Activated naive CD4-positive, alpha-beta T cell treated with anti-CD3 and anti-CD28 coated beads, Interleukin-2, amount 50 U/mL, for 24 hours (primary cell): ENCODE measurements at regions not wholly inside any gene's neighbourhood (a gene's known extent, or its start where the extent isn't known, plus 50 kb on each side); places are given as distances from the start of the nearest gene placed in this dataset.

Source experiments
- H3K27ac Mint-ChIP-seq: one replicate; pipeline ENCODE4 v1.8.0; 2021; ENCODE audit warnings: mild to moderate bottlenecking, mixed read lengths
- H3K27me3 Mint-ChIP-seq: one replicate; pipeline ENCODE4 v1.8.0; 2021; ENCODE audit warnings: mixed read lengths
- H3K36me3 Mint-ChIP-seq: one replicate; pipeline ENCODE4 v1.8.0; 2021; ENCODE audit warnings: mixed read lengths
- H3K4me1 Mint-ChIP-seq: one replicate; pipeline ENCODE4 v1.8.0; 2021; ENCODE audit warnings: mixed read lengths
- H3K4me3 Mint-ChIP-seq: one replicate; pipeline ENCODE4 v1.8.0; 2021; ENCODE audit warnings: mild to moderate bottlenecking, mixed read lengths
- H3K9me3 Mint-ChIP-seq: one replicate; pipeline ENCODE4 v1.8.0; 2021; ENCODE audit warnings: mixed read lengths

DNA sequence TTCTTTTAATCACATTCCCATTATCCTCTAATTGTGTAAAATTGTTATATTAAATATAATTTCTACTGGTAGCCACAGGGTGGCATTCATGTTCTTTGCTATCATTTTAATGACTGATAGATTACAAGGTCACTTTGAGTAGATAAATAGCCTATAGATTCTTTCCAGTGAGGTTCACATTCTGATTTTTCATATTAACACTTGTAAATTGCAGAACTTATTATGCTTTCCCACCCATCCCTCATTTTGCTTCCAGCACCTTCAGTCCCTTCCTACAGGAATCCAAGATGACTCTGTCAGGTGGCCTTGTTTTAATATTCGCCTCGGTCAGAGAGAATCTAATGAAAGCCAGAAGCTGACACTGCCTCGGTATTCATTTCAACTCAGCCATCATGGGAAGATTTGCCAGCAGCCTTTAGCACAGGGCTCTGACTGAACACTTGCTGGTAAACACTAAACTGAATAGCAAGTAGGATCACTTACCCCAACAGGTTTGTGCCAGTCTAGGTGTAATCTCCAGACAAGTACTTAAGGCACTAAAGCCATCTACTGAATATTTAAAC, 101.2 kb upstream of the FSHR start:
- Mint-ChIP-seq H3K9me3 (no peaks in the 10 kb centered on the region), H3K27ac (no peak overlapping the region), H3K4me3 (no peak overlapping the region), H3K4me1 (no peaks in the 10 kb centered on the region), H3K36me3 (no peaks in the 10 kb centered on the region), H3K27me3 (no peaks in the 10 kb centered on the region)

DNA sequence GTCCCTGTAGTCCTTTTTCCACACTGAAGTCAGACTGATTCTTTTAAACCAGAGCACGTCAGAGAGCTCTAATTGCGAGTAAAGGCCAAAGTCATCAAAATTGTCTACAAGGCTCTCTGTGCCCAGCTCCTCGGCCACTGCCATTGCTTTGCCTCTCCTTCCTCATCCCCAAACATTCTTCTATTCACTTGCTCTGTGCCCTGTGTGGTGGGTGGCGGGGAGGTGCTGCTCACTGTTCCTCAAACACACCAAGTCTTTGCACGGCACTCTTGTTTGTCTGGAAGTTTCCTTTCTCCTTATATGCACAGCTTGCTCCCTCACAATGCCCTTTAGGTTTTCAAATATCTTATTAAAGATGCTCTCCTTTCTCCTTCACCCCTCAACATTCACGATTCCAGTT, 100.1 kb upstream of the FSHR start:
- Mint-ChIP-seq H3K9me3 (no peaks in the 10 kb centered on the region), H3K27me3 (no peaks in the 10 kb centered on the region), H3K36me3 (no peaks in the 10 kb centered on the region), H3K4me1 (no peaks in the 10 kb centered on the region), H3K27ac (no peak overlapping the region), H3K4me3 (no peak overlapping the region)

DNA sequence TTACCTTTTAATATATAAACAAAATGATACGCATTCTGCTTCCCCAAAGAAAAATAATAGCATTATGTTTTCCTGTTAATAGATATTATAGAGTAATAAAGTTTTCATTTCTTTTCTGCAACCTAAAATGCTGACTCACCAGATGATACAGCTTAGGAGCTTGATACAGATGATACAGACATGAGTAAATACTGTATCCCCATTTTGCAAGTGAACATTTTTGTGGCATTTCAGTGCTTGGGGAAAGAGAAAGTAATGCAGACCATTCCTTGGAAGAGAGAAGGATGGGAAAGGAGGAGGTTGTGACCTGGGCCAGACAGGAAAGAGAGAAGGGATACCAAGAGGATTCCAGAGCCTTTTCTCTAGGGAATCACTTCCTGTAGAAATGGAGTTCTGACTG, 97.5 kb upstream of the FSHR start:
- Mint-ChIP-seq H3K4me3 (no peak overlapping the region), H3K36me3 (no peaks in the 10 kb centered on the region), H3K27ac (no peak overlapping the region), H3K9me3 (no peaks in the 10 kb centered on the region), H3K27me3 (no peaks in the 10 kb centered on the region), H3K4me1 (no peaks in the 10 kb centered on the region)

DNA sequence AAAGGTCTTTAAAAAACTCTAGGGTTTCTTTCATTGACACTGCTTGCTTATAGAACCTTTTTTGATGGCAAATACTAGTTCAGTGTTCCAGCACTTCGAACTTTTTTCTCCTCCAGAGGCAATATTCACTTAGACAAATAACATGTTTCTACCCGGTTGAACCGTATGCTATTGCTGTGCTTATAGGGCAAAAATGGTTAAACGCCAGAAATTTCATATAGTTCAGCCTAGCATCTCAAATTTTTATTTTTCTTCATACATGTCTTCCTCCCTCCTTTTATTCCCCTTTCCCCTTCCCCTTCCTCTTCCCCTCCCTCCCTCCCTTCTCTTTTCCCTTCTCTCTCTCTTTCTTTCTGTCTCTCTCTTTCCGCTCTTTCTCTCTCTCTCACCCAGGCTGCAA, 96.9 kb upstream of the FSHR start:
- Mint-ChIP-seq H3K4me3 (no peak overlapping the region), H3K27ac (no peak overlapping the region), H3K9me3 (no peaks in the 10 kb centered on the region), H3K27me3 (no peaks in the 10 kb centered on the region), H3K4me1 (no peaks in the 10 kb centered on the region), H3K36me3 (no peaks in the 10 kb centered on the region)

DNA sequence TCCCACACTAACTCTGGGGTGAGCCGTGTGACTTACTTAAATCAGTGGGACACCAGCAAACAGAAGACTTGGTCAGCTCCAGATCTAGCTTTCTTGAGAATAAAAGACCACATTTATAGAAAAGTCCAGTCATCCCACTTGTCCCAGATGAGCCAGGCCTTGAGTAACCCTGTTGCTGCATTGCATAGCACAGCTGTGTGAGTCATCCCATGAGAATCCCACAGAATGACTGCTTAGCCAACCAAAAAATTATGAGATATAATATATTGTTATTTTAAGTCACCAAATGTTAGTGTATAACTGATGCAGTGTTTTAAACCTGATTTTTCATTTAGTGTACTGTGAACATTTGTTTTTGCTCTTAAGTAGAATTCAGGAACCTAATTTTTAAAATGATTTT, 94.2 kb upstream of the FSHR start:
- Mint-ChIP-seq H3K36me3 (no peaks in the 10 kb centered on the region), H3K4me1 (no peaks in the 10 kb centered on the region), H3K9me3 (no peaks in the 10 kb centered on the region), H3K27me3 (no peaks in the 10 kb centered on the region), H3K4me3 (no peak overlapping the region), H3K27ac (no peak overlapping the region)

DNA sequence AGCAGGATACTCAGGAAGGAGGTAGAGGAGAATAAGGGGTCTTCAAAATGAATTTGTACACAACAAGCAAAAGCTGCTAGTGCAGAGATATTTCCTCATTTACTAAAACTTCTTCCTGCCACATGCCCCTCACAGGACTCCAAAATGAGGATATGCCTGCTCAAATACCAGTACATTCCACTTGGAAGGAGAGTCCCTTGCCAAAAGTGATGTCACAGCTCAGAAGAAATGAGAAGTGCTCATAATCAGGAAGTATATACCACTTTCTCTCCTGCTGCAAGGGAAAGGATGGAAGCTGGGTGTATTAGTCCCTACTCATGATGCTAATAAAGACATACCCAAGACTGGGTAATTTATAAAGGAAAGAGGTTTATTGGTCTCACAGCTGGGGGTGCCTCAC, 87.7 kb upstream of the FSHR start:
- Mint-ChIP-seq H3K4me3 (no peak overlapping the region), H3K4me1 (no peaks in the 10 kb centered on the region), H3K27ac (no peak overlapping the region), H3K9me3 (peaks cover 11% of the 10 kb centered on the region), H3K27me3 (no peaks in the 10 kb centered on the region), H3K36me3 (no peaks in the 10 kb centered on the region)

DNA sequence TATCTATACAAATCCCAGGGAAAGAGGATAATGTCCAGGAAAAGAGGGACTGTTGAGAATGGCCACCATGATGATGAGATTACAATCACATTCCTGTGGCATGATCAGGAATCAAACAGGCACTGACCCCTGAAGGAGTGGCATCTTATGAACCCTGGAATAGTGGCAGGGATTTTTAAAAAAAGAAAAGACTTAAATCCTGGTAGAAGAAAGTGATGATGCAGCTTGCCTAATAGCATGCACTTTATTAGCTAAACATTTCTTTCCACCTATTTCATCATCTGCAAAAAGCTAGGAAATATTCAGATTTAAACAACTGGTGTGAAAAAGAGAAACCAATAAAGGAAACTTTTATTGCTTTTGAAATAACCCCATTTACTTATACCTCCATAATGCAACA, 87.2 kb upstream of the FSHR start:
- Mint-ChIP-seq H3K27me3 (no peaks in the 10 kb centered on the region), H3K4me3 (no peak overlapping the region), H3K36me3 (no peaks in the 10 kb centered on the region), H3K27ac (no peak overlapping the region), H3K4me1 (no peaks in the 10 kb centered on the region), H3K9me3 (peaks cover 11% of the 10 kb centered on the region)

DNA sequence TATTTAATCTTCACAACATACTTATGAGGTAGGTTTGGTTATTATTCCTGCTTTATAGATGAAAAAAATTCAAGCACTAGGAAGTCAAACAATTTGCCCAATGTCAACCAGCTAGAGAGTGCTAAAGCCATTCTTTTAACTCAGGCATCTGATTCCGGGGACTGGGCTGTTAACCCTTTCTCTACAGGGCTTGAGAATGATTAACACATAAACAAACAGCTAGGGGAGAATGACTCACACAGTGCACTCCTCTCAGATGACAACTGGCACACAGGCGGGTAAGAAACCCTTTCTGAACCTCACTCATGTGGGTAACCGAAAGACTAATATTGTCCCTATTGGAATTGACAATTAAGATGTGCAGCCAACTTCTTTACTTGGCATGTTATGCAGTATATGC, 86.3 kb upstream of the FSHR start:
- no peak overlapping the region for H3K4me3 Mint-ChIP-seq
- peaks cover 11% of the 10 kb centered on the region for H3K9me3 Mint-ChIP-seq
- H3K27me3 Mint-ChIP-seq: no peaks in the 10 kb centered on the region
- no peaks in the 10 kb centered on the region for H3K4me1 Mint-ChIP-seq
- no peak overlapping the region for H3K27ac Mint-ChIP-seq
- no peaks in the 10 kb centered on the region for H3K36me3 Mint-ChIP-seq

DNA sequence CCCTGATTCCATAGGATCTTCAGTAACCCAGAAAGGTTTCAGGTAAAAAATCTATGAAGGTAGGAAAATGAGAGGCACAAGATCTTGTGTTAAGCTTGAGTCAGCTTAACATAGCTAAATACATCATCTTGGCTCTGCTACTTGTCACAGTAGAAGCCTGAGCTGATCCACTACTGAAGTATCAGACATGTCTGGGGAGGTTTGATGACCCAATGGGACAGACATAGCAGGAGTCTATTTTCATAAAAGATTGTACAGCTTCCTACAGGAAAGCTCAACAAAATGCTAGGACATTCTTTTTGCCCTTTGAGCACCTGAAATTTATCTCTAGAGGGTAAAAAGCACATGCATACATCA, 84.3 kb upstream of the FSHR start:
- Mint-ChIP-seq H3K9me3 (peaks cover 11% of the 10 kb centered on the region), H3K4me1 (no peaks in the 10 kb centered on the region), H3K27ac (no peak overlapping the region), H3K27me3 (no peaks in the 10 kb centered on the region), H3K36me3 (no peaks in the 10 kb centered on the region), H3K4me3 (no peak overlapping the region)

DNA sequence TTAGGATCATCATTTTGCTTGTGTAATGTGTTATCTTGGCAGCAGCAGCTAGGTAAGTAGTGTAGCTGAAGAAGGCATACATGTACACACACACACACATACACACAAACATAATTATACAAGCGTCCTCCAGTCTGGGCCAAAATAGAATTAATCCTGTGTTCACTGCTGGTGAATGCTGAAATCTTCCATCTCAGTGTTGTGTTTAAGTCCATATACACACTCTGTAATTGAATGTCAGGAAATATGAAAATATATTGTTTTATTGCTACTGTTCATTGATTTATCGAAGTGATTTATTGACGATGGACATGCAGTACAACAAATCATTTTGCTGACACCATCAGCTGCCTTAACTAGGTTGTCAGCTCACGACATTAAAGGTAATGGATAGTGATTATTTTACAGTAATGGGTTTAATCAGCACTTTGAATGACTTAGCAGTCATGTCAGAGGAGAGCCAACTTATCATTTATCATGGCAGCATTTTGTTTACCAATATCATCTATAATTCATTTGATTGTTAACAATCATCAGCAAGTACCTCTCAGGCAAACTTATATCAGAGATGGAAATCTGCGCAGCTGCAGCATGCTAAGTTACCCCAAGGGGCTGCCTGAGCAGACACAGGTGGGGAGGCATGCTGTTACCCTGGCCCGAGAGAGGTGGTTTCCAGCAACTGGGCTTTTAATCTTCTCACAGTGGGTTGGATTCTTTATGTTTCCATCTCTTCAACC, 83.7 kb upstream of the FSHR start:
- Mint-ChIP-seq H3K36me3 (no peaks in the 10 kb centered on the region), H3K4me1 (no peaks in the 10 kb centered on the region), H3K4me3 (no peak overlapping the region), H3K27ac (no peak overlapping the region), H3K27me3 (no peaks in the 10 kb centered on the region), H3K9me3 (peaks cover 11% of the 10 kb centered on the region)

DNA sequence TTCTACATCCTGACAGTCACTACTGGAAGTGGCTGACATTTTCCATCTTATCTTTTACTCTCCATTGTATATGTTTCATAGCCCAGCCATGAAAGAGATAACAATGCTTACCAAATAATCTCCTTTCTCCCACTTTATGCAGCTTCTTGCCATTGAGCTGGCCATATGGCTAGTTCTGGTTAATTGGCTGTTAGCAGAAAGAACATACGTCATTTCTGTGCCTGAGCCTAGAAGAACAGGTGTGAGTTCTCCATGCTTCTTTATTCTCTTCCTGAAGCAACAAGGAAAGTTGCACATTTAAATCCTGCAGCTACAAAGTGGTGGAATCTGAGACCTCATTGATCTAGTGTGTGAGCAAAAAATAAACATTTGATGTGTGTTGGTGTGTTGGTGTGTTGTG, 82.0 kb upstream of the FSHR start:
- Mint-ChIP-seq H3K4me3 (no peak overlapping the region), H3K9me3 (peaks cover 6% of the 10 kb centered on the region), H3K27me3 (no peaks in the 10 kb centered on the region), H3K27ac (no peak overlapping the region), H3K36me3 (no peaks in the 10 kb centered on the region), H3K4me1 (no peaks in the 10 kb centered on the region)

DNA sequence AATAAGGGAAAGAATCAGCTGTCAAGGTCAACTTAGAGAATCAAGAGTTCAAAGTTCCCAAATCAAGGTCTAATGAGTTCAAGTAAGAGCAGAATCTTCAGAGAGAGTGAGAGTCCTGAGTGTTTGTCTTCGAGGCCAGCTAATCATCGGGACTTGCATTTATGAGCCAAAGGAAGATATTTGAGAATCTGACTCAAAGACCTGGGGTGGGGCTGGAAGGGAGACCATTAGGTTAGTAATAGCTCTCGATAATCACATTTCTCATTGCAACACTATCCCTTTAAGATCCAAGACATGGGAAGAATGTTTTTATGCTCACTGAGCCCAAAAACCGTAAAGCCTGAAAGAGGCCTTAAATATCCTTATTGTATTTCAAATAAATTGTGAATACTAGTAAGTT, 72.0 kb upstream of the FSHR start:
- H3K27ac Mint-ChIP-seq: no peak overlapping the region
- H3K36me3 Mint-ChIP-seq: no peaks in the 10 kb centered on the region
- H3K4me3 Mint-ChIP-seq: no peak overlapping the region
- no peaks in the 10 kb centered on the region for H3K27me3 Mint-ChIP-seq
- peaks cover 13% of the 10 kb centered on the region for H3K9me3 Mint-ChIP-seq
- no peaks in the 10 kb centered on the region for H3K4me1 Mint-ChIP-seq

DNA sequence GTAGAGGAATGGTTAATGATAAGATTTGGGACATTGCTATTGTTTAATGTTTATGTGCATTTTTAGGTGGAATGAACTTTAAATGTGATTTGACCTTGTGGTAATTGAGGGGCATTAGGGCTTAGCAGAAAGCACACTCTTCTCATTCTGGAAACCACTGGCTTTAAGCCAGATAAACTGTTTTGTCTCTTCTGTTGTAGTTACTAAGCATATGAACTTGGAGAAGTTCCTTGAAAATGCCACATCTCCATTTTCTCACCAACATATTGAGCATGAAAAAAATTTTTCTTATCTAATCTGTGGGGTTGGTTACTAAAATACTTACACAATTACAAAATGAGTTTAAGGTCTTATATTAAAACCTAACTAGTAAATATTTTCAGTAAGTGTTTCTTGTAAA, 70.8 kb upstream of the FSHR start:
- peaks cover 7% of the 10 kb centered on the region for H3K9me3 Mint-ChIP-seq
- H3K36me3 Mint-ChIP-seq: no peaks in the 10 kb centered on the region
- no peaks in the 10 kb centered on the region for H3K4me1 Mint-ChIP-seq
- H3K27me3 Mint-ChIP-seq: no peaks in the 10 kb centered on the region
- no peak overlapping the region for H3K4me3 Mint-ChIP-seq
- H3K27ac Mint-ChIP-seq: no peak overlapping the region

DNA sequence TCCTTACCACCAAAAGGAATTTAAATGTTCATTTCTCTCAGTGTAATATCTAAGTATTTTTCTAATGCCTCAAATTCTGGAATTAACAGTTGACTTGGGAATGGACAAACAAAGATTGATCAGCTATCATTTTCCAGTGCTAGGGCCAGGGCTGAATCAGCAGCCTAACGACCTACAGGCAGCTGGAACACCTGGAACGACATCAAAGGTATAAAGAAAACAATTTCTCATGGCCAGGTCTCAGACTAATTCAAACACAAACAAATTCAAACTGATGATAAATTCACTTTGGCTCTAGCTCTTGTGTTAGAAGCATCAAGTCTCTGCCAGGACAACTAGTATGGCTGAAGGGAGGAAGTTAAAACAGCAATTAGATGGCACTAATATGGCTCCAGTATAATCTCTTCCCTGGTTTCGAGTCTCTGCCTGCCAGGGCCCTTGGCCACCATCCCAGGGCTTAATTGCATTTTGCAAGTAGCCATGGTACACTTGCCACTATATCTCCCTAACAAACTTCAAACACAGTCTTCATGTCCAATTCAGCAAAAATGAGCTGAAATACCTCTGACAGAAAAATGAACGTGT, 70.2 kb upstream of the FSHR start:
- H3K36me3 Mint-ChIP-seq: no peaks in the 10 kb centered on the region
- no peaks in the 10 kb centered on the region for H3K27me3 Mint-ChIP-seq

DNA sequence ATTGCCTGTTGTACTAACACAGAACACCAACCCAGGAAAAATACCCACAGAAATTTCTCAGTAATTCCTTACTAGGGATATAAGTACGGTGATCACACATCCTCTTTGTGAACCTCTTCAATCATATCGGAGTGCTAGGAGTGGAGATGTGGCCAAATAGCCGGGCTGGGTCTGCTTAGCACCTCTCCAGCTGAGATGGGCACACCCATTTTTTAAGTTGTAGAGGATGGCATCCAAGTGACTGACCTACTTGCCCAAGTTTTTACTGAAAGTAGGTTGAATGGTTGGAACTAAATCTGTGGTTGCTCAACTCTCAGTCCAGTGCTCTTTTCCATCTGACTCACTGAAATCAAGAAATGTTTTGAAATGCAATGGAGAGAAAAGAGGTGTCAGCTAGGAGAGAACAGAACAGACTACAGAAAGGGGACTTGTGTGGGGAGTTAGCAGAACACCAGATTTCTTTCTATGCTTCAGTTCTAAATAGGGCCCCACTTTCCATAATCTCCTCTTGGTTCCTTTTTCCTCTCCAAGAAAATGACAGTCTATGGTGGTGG, 68.7 kb upstream of the FSHR start:
- no peaks in the 10 kb centered on the region for H3K27me3 Mint-ChIP-seq
- peaks cover 13% of the 10 kb centered on the region for H3K9me3 Mint-ChIP-seq
- H3K4me1 Mint-ChIP-seq: no peaks in the 10 kb centered on the region
- no peak overlapping the region for H3K27ac Mint-ChIP-seq
- no peaks in the 10 kb centered on the region for H3K36me3 Mint-ChIP-seq
- H3K4me3 Mint-ChIP-seq: no peak overlapping the region

More for the DNA sequence above, 70.2 kb upstream of the FSHR start:
- Mint-ChIP-seq H3K4me3 (no peak overlapping the region), H3K9me3 (peaks cover 7% of the 10 kb centered on the region), H3K27ac (no peak overlapping the region), H3K4me1 (no peaks in the 10 kb centered on the region)

DNA sequence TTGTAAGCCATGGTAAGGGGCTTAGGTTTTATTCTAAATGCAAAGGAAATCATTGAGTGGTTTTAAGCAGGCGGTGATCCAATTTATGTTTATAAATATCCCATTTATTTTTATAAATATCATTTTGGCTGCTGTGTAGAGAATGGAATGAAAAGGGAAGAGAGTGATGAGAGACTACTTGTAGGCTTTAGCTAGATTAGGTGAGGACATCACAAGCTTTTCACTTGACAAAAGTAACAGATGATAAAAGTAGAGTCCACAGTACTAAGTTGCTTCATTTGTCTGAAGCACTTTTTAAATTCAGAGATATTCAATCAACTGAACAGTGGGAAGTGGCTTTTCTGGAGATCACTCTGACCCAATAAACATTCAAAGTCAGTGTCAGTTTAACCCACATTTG, 65.4 kb upstream of the FSHR start:
- H3K4me1 Mint-ChIP-seq: no peaks in the 10 kb centered on the region
- H3K9me3 Mint-ChIP-seq: peaks cover 13% of the 10 kb centered on the region
- H3K27me3 Mint-ChIP-seq: no peaks in the 10 kb centered on the region
- H3K27ac Mint-ChIP-seq: no peak overlapping the region
- no peak overlapping the region for H3K4me3 Mint-ChIP-seq
- no peaks in the 10 kb centered on the region for H3K36me3 Mint-ChIP-seq
